ENCODE measurements at regions not wholly inside any gene's neighbourhood (a gene's known extent, or its start where the extent isn't known, plus 50 kb on each side); places are given as distances from the start of the nearest gene placed in this dataset.

DNA sequence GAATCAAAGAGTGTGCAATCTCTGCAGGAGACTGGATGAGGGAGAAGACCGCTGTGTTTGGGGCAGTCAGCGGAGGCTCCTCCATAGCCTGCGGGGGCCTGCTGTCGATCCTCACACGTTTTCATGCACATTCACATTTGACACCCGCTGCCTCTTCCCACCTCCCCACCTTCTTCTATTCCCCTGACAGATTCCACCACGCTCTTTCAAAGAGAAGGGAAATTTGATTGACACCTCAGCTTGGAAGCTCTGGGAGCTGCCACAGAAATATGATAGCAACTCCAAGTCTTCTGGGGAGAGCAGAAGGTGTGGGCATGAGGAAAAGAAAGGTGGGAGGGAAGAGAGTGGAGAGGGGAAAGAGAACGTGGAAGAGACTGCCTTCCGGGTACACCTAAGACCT, 87.5 kb downstream of the BOD1L2 start:
- 67% methylated on average over 4 of the region's 9 CpGs for WGBS (ENCODE audit: insufficient coverage)
- ATAC-seq (replicated peaks in 1 of 4) (no peak), DNase-seq (no peak)
- H3K4me3 ChIP-seq (ENCODE audit: control insufficient read depth in 1 of 2, extremely low read depth in 1 of 2, low read length in 1 of 2) = no peak overlapping the region
- H3K4me3 Mint-ChIP-seq = no peak overlapping the region
- H3K9me3 ChIP-seq = no peaks in the 10 kb centered on the region
- peaks cover 6 to 15% of the 10 kb centered on the region in 2 donors for H3K27me3 Mint-ChIP-seq
- no peaks in the 10 kb centered on the region for H3K4me1 ChIP-seq (ENCODE audit: control insufficient read depth in 1 of 2, extremely low read depth in 1 of 2, insufficient read depth in 2 of 2, low read length in 2 of 2)
- H3K36me3 Mint-ChIP-seq = no peaks in the 10 kb centered on the region
- no peak overlapping the region for H3K27ac ChIP-seq (ENCODE audit: low read length)
- no peaks in the 10 kb centered on the region for H3K4me1 Mint-ChIP-seq
- ChIA-PET CTCF (no interaction called here), POLR2A (interaction anchor here in 1 of 2 donors (0.6 kb wide), 1 partner anchor 16 kb away, joined by 3 read pairs; no protein-coding TSS in a partner anchor)
- peaks cover 0 to 5% (median 0%) of the 10 kb centered on the region in 3 donors for H3K9me3 Mint-ChIP-seq
- H3K27ac Mint-ChIP-seq = no peak overlapping the region
- no peaks in the 10 kb centered on the region for H3K27me3 ChIP-seq (replicated peaks in 1 of 2; ENCODE audit: control insufficient read depth in 2 of 2, extremely low read depth in 1 of 2, insufficient read depth in 2 of 2, low read length in 1 of 2)
- H3K36me3 ChIP-seq (ENCODE audit: control insufficient read depth in 2 of 2, extremely low read depth in 1 of 2, insufficient read depth in 1 of 2, low read length in 1 of 2) = no peaks in the 10 kb centered on the region

DNA sequence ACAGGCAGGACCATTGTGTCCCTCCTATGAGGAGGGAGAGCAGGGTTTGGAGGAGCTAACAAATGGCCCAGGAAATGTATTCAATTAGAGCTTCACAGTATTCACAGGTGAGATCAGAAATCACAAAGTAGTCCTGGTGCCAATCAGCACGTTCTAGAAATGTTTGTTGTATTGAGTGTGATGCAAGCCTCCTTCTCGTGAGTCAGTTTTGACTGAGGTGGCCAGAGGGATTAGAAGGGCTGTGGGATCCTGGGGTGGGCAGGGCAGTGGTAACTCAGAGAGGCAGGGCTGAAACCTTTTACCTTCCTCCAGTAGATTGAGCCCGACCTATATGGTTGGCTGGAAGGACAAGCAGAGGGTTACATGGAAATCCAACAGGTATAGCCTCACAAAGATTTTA, 95.0 kb downstream of the BOD1L2 start:
- POLR2A ChIA-PET = no interaction called here
- Histone ChIP-seq H3K27ac (ENCODE audit: low read length) (no peak overlapping the region), H3K36me3 (ENCODE audit: control insufficient read depth in 2 of 2, extremely low read depth in 1 of 2, insufficient read depth in 1 of 2, low read length in 1 of 2) (no peaks in the 10 kb centered on the region), H3K27me3 (replicated peaks in 1 of 2; ENCODE audit: control insufficient read depth in 2 of 2, extremely low read depth in 1 of 2, insufficient read depth in 2 of 2, low read length in 1 of 2) (peaks cover 0 to 5% of the 10 kb centered on the region in 2 experiments), H3K4me1 (ENCODE audit: control insufficient read depth in 1 of 2, extremely low read depth in 1 of 2, insufficient read depth in 2 of 2, low read length in 2 of 2) (no peaks in the 10 kb centered on the region), H3K4me3 (ENCODE audit: control insufficient read depth in 1 of 2, extremely low read depth in 1 of 2, low read length in 1 of 2) (no peak overlapping the region), H3K9me3 (no peaks in the 10 kb centered on the region)
- CTCF ChIA-PET = no interaction called here
- ATAC-seq (replicated peaks in 1 of 4) (no peak), DNase-seq (no peak)
- 50% methylated on average over 1 of the region's 3 CpGs for WGBS (ENCODE audit: insufficient coverage)
- H3K36me3 Mint-ChIP-seq = no peaks in the 10 kb centered on the region
- H3K27ac Mint-ChIP-seq = no peak overlapping the region
- peaks cover 0 to 4% (median 0%) of the 10 kb centered on the region in 3 donors for H3K9me3 Mint-ChIP-seq
- no peaks in the 10 kb centered on the region for H3K4me1 Mint-ChIP-seq
- H3K27me3 Mint-ChIP-seq = no peaks in the 10 kb centered on the region
- no peak overlapping the region for H3K4me3 Mint-ChIP-seq

DNA sequence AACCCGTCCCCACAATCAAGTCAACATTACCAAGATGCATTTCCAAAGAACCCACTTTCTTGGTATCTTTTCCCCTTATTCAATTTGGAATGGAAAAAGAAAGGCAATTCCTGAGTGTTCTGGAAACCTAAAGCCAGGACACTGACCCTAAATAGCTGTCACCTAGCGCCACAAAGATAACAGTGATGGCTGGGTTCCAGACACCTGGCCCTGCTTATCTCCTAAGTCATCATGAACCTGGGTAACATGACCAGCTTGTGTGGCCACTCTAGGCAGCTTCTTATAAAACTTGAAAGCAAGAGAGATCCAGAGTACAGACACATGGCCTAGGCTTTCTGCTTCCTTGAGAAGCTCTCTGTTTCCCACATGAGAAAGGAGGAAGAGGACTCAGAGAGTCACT, 95.4 kb downstream of the BOD1L2 start:
- Mint-ChIP-seq H3K4me1 (no peaks in the 10 kb centered on the region), H3K4me3 (no peak overlapping the region), H3K9me3 (peaks cover 0 to 4% (median 0%) of the 10 kb centered on the region in 3 donors), H3K27me3 (no peaks in the 10 kb centered on the region), H3K27ac (no peak overlapping the region), H3K36me3 (no peaks in the 10 kb centered on the region)
- Histone ChIP-seq H3K36me3 (ENCODE audit: control insufficient read depth in 2 of 2, extremely low read depth in 1 of 2, insufficient read depth in 1 of 2, low read length in 1 of 2) (no peaks in the 10 kb centered on the region), H3K4me3 (ENCODE audit: control insufficient read depth in 1 of 2, extremely low read depth in 1 of 2, low read length in 1 of 2) (no peak overlapping the region), H3K27me3 (replicated peaks in 1 of 2; ENCODE audit: control insufficient read depth in 2 of 2, extremely low read depth in 1 of 2, insufficient read depth in 2 of 2, low read length in 1 of 2) (peaks cover 0 to 5% of the 10 kb centered on the region in 2 experiments), H3K9me3 (no peaks in the 10 kb centered on the region), H3K27ac (ENCODE audit: low read length) (no peak overlapping the region), H3K4me1 (ENCODE audit: control insufficient read depth in 1 of 2, extremely low read depth in 1 of 2, insufficient read depth in 2 of 2, low read length in 2 of 2) (no peaks in the 10 kb centered on the region)
- DNase-seq = no peak
- ChIA-PET CTCF (no interaction called here), POLR2A (no interaction called here)
- ATAC-seq (replicated peaks in 1 of 4) = no peak
- WGBS (ENCODE audit: insufficient coverage) = 86% methylated on average over 1 of the region's 2 CpGs

DNA sequence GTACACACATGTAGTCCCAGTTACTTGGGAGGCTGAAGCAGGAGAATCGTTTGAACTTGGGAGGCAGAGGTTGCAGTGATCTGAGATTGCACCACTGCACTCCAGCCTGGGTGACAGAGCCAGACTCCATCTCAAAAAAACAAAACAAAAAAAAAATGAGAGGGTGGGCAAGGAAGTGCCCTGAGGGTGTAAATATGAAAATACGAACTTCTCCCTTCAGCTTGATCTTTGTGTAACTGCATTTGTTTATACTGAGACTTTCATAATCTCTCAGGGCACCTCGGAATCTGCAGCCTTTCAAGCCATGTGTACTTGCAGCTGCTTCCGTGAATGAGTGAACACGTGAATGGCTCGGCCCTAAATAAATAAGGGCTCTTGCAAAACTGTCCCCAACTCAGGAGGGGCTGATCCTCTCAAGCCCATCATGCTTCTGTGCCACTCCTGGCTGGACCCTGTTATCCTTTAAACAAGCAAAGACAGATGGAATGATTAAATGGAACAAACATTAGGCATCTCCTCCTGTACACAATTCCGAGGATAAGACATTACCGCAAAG, 96.8 kb downstream of the BOD1L2 start:
- H3K27me3 ChIP-seq (replicated peaks in 1 of 2; ENCODE audit: control insufficient read depth in 2 of 2, extremely low read depth in 1 of 2, insufficient read depth in 2 of 2, low read length in 1 of 2) = peaks cover 0 to 5% of the 10 kb centered on the region in 2 experiments
- H3K4me1 ChIP-seq (ENCODE audit: control insufficient read depth in 1 of 2, extremely low read depth in 1 of 2, insufficient read depth in 2 of 2, low read length in 2 of 2) = no peaks in the 10 kb centered on the region
- no peaks in the 10 kb centered on the region for H3K36me3 Mint-ChIP-seq
- no peak overlapping the region for H3K27ac Mint-ChIP-seq
- no peak for ATAC-seq (replicated peaks in 1 of 4)
- no peaks in the 10 kb centered on the region for H3K9me3 ChIP-seq
- no peaks in the 10 kb centered on the region for H3K36me3 ChIP-seq (ENCODE audit: control insufficient read depth in 2 of 2, extremely low read depth in 1 of 2, insufficient read depth in 1 of 2, low read length in 1 of 2)
- H3K27me3 Mint-ChIP-seq = no peaks in the 10 kb centered on the region
- ChIA-PET CTCF (no interaction called here), POLR2A (no interaction called here)
- no peak overlapping the region for H3K4me3 ChIP-seq (ENCODE audit: control insufficient read depth in 1 of 2, extremely low read depth in 1 of 2, low read length in 1 of 2)
- DNase-seq = no peak
- H3K9me3 Mint-ChIP-seq = peaks cover 0 to 4% (median 0%) of the 10 kb centered on the region in 3 donors
- H3K4me1 Mint-ChIP-seq = no peaks in the 10 kb centered on the region
- no peak overlapping the region for H3K27ac ChIP-seq (ENCODE audit: low read length)
- WGBS (ENCODE audit: insufficient coverage) = no CpG with 5 or more reads among the region's 8 CpGs
- H3K4me3 Mint-ChIP-seq = no peak overlapping the region

DNA sequence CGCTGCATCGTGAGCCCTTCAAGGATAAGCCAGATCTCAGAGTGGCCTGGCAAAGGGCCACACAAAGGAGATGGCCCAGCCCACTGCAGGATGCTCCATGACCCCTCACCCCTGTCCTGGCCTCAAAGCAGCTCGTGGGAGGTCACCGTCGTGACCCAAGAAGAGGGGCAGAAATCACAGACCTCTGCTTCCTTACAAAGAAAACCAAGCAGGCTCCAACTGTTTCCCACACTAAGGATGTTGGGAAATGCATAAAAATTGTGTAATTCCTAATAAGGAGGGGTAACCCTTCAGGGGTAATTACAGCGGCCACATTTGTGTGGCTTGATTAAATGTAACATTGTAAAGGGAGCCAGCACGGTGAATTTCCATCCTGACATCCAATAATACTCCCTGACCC, 102.3 kb downstream of the BOD1L2 start:
- ChIA-PET CTCF (no interaction called here), POLR2A (no interaction called here)
- Histone ChIP-seq H3K9me3 (no peaks in the 10 kb centered on the region), H3K4me1 (ENCODE audit: control insufficient read depth in 1 of 2, extremely low read depth in 1 of 2, insufficient read depth in 2 of 2, low read length in 2 of 2) (no peaks in the 10 kb centered on the region), H3K27ac (ENCODE audit: low read length) (no peak overlapping the region), H3K4me3 (ENCODE audit: control insufficient read depth in 1 of 2, extremely low read depth in 1 of 2, low read length in 1 of 2) (no peak overlapping the region), H3K36me3 (ENCODE audit: control insufficient read depth in 2 of 2, extremely low read depth in 1 of 2, insufficient read depth in 1 of 2, low read length in 1 of 2) (no peaks in the 10 kb centered on the region), H3K27me3 (replicated peaks in 1 of 2; ENCODE audit: control insufficient read depth in 2 of 2, extremely low read depth in 1 of 2, insufficient read depth in 2 of 2, low read length in 1 of 2) (peaks cover 0 to 13% of the 10 kb centered on the region in 2 experiments)
- DNase-seq (no peak), ATAC-seq (replicated peaks in 1 of 4) (no peak)
- H3K36me3 Mint-ChIP-seq = no peaks in the 10 kb centered on the region
- no peaks in the 10 kb centered on the region for H3K4me1 Mint-ChIP-seq
- no peak overlapping the region for H3K4me3 Mint-ChIP-seq
- no peaks in the 10 kb centered on the region for H3K9me3 Mint-ChIP-seq
- no peak overlapping the region for H3K27ac Mint-ChIP-seq
- 88% methylated on average over 2 of the region's 7 CpGs for WGBS (ENCODE audit: insufficient coverage)
- H3K27me3 Mint-ChIP-seq = peaks cover 0 to 6% of the 10 kb centered on the region in 2 donors

DNA sequence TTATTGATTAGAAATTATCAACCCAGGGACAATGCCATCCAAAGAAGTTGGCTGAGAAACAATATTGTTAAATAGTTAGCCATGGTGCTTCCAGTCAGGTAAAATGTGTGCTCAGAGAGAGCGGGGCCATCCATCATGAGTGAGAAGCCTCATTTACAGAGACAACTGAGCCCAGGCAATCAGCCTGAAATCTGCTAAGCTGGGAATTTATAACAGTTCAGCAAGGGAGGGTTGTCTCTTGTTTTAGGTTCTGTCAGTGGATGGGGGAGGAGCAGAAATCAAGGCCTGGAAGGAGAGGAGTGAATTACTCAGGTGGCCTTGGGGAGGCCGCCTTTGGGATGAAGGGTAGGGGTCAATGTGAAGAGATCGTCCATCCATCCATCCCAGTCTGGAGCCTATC, 102.5 kb upstream of the ST8SIA3 start:
- ATAC-seq (replicated peaks in 1 of 4) = no peak
- CTCF ChIA-PET = no interaction called here
- Histone ChIP-seq H3K9me3 (no peaks in the 10 kb centered on the region), H3K4me3 (ENCODE audit: control insufficient read depth in 1 of 2, extremely low read depth in 1 of 2, low read length in 1 of 2) (no peak overlapping the region), H3K36me3 (ENCODE audit: control insufficient read depth in 2 of 2, extremely low read depth in 1 of 2, insufficient read depth in 1 of 2, low read length in 1 of 2) (no peaks in the 10 kb centered on the region), H3K27me3 (replicated peaks in 1 of 2; ENCODE audit: control insufficient read depth in 2 of 2, extremely low read depth in 1 of 2, insufficient read depth in 2 of 2, low read length in 1 of 2) (peaks cover 0 to 10% of the 10 kb centered on the region in 2 experiments), H3K27ac (ENCODE audit: low read length) (no peak overlapping the region), H3K4me1 (ENCODE audit: control insufficient read depth in 1 of 2, extremely low read depth in 1 of 2, insufficient read depth in 2 of 2, low read length in 2 of 2) (no peaks in the 10 kb centered on the region)
- H3K27ac Mint-ChIP-seq = no peak overlapping the region
- H3K4me1 Mint-ChIP-seq = no peaks in the 10 kb centered on the region
- H3K9me3 Mint-ChIP-seq = no peaks in the 10 kb centered on the region
- no peak overlapping the region for H3K4me3 Mint-ChIP-seq
- 89% methylated on average over 1 of the region's 3 CpGs for WGBS (ENCODE audit: insufficient coverage)
- H3K27me3 Mint-ChIP-seq = peaks cover 0 to 6% of the 10 kb centered on the region in 2 donors
- POLR2A ChIA-PET = interaction anchor here in 1 of 2 donors (0.5 kb wide), 1 partner anchor 16 kb away, joined by 3 read pairs; no protein-coding TSS in a partner anchor
- no peak for DNase-seq
- H3K36me3 Mint-ChIP-seq = no peaks in the 10 kb centered on the region

DNA sequence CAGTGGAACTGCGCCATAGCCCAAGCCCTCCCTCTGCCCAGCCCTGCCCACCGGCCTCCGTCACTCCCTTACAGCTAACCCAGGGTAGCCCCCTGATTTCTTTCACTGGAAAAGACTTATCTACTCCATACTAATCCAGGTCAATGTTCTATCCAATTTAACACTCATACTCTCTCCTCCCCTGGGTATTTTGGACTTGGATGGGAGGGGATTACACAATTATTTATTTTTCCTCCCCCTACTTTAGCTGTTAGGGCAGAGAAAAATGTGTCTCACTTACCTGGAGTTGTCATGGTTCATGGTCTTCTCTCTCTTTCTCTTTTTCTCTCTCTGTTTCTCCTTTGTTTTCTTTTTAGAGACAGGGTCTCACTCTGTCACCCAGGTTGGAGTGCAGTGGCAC, 100.6 kb upstream of the ST8SIA3 start:
- no peak overlapping the region for H3K27ac ChIP-seq (ENCODE audit: low read length)
- DNase-seq (no peak), ATAC-seq (replicated peaks in 1 of 4) (no peak)
- no peak overlapping the region for H3K4me3 Mint-ChIP-seq
- ChIA-PET CTCF (no interaction called here), POLR2A (no interaction called here)
- no peak overlapping the region for H3K27ac Mint-ChIP-seq
- H3K36me3 Mint-ChIP-seq = no peaks in the 10 kb centered on the region
- WGBS (ENCODE audit: insufficient coverage) = 80% methylated on average over 1 of the region's 3 CpGs
- no peak overlapping the region for H3K4me3 ChIP-seq (ENCODE audit: control insufficient read depth in 1 of 2, extremely low read depth in 1 of 2, low read length in 1 of 2)
- H3K4me1 Mint-ChIP-seq = no peaks in the 10 kb centered on the region
- no peaks in the 10 kb centered on the region for H3K9me3 ChIP-seq
- H3K27me3 ChIP-seq (replicated peaks in 1 of 2; ENCODE audit: control insufficient read depth in 2 of 2, extremely low read depth in 1 of 2, insufficient read depth in 2 of 2, low read length in 1 of 2) = peaks cover 0 to 8% of the 10 kb centered on the region in 2 experiments
- H3K27me3 Mint-ChIP-seq = peaks cover 0 to 6% of the 10 kb centered on the region in 2 donors
- no peaks in the 10 kb centered on the region for H3K9me3 Mint-ChIP-seq
- no peaks in the 10 kb centered on the region for H3K36me3 ChIP-seq (ENCODE audit: control insufficient read depth in 2 of 2, extremely low read depth in 1 of 2, insufficient read depth in 1 of 2, low read length in 1 of 2)
- H3K4me1 ChIP-seq (ENCODE audit: control insufficient read depth in 1 of 2, extremely low read depth in 1 of 2, insufficient read depth in 2 of 2, low read length in 2 of 2) = no peaks in the 10 kb centered on the region
